ENCODE measurements at regions not wholly inside any gene's neighbourhood (a gene's known extent, or its start where the extent isn't known, plus 50 kb on each side); places are given as distances from the start of the nearest gene placed in this dataset.

GRCh38 chr10:42949287-42949686 is 127.6 kb upstream of the RET start:
- in situ Hi-C loops (cut with MboI; ENCODE audit: low sequenced_read_pairs, unreplicated experiment), result no loop called here
- no peak for DNase-seq (ENCODE audit: low spot score)

GRCh38 chr10:42950606-42951485 is 126.0 kb upstream of the RET start:
- TF ChIP-seq CTCF (IDR thresholded peaks at IDR 0.05; ENCODE audit: borderline replicate concordance, control extremely low read depth, extremely low read depth, insufficient read depth, missing control alignments), result no peak
- no peak for DNase-seq (ENCODE audit: low spot score)
- in situ Hi-C loops (cut with MboI; ENCODE audit: low sequenced_read_pairs, unreplicated experiment), result no loop called here

More at GRCh38 chr10:42949287-42949686, 127.6 kb upstream of the RET start:
- TF ChIP-seq CTCF (IDR thresholded peaks at IDR 0.05; ENCODE audit: borderline replicate concordance, control extremely low read depth, extremely low read depth, insufficient read depth, missing control alignments), result no peak

GRCh38 chr10:42951486-42952251 is 125.2 kb upstream of the RET start:
- in situ Hi-C loops (cut with MboI; ENCODE audit: low sequenced_read_pairs, unreplicated experiment), result no loop called here
- DNase-seq (ENCODE audit: low spot score), result no peak
- TF ChIP-seq CTCF (IDR thresholded peaks at IDR 0.05; ENCODE audit: borderline replicate concordance, control extremely low read depth, extremely low read depth, insufficient read depth, missing control alignments), result no peak

- DNase-seq (ENCODE audit: low spot score), result no peak
- TF ChIP-seq CTCF (IDR thresholded peaks at IDR 0.05; ENCODE audit: borderline replicate concordance, control extremely low read depth, extremely low read depth, insufficient read depth, missing control alignments), result no peak
- in situ Hi-C loops (cut with MboI; ENCODE audit: low sequenced_read_pairs, unreplicated experiment), result no loop called here
Measured at GRCh38 chr10:42952349-42952748, 124.5 kb upstream of the RET start.

- in situ Hi-C loops (cut with MboI; ENCODE audit: low sequenced_read_pairs, unreplicated experiment), result no loop called here
- no peak for DNase-seq (ENCODE audit: low spot score)
- no peak for TF ChIP-seq CTCF (IDR thresholded peaks at IDR 0.05; ENCODE audit: borderline replicate concordance, control extremely low read depth, extremely low read depth, insufficient read depth, missing control alignments)
Measured at GRCh38 chr10:42952931-42953683, 123.8 kb upstream of the RET start.
